HUES64 (cell line): ENCODE measurements at regions not wholly inside any gene's neighbourhood (a gene's known extent, or its start where the extent isn't known, plus 50 kb on each side); places are given as distances from the start of the nearest gene placed in this dataset.

Experiments
- H3K27ac ChIP-seq: 2 replicates; pipeline ENCODE4 v1.7.0; 2013; ENCODE audit warnings: low read depth, low read length, inconsistent platforms
- H3K27me3 ChIP-seq: 2 replicates; pipeline ENCODE4 v1.6.1; 2013; ENCODE audit warnings: mild to moderate bottlenecking, low read length; ENCODE audit not compliant: insufficient read depth
- H3K36me3 ChIP-seq: 2 replicates; pipeline ENCODE4 v1.6.1; 2013; ENCODE audit warnings: mild to moderate bottlenecking, low read length; ENCODE audit not compliant: insufficient read depth
- H3K4me1 ChIP-seq: 2 replicates; pipeline ENCODE4 v1.6.1; 2013; ENCODE audit warnings: mild to moderate bottlenecking, low read length, moderate library complexity; ENCODE audit not compliant: insufficient read depth
- H3K4me3 ChIP-seq: 2 replicates; pipeline ENCODE4 v1.5.1; 2013; ENCODE audit warnings: mild to moderate bottlenecking, low read length, moderate library complexity
- H3K9ac ChIP-seq: 2 replicates; pipeline ENCODE4 v1.6.1; 2013; ENCODE audit warnings: mild to moderate bottlenecking, low read depth, low read length
- H3K9me3 ChIP-seq: 2 replicates; pipeline ENCODE4 v1.6.1; 2013; ENCODE audit warnings: low read depth, low read length; ENCODE audit not compliant: insufficient read depth
- WGBS: fragments of 150-250, 120-280 bp; methylation state at CpG from one replicate; pipeline ENCODE4 v1.1.7; 2013; ENCODE audit warnings: missing lambda C conversion rate; 5-methylcytosine and 5-hydroxymethylcytosine counted together

DNA sequence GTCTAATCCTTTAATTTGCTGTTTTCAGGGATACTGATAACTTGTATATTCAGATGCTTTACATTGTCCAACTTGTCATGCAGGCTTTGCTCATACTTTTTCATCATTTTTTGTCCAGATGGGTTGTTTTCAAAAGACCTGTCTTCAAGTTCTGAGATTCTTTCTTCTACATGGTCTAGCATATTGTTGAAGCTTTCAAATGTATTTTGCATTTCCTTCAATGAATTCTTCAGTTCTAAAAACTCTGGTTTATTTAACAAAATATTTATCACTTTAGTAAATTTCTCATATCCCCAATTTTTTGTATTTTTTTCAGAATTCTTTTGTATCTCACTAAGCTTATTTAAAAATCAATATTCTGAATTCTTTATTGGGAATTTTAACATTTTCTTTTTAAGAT lies 388.3 kb upstream of the IL12A start:
- Histone ChIP-seq H3K9ac (no peak overlapping the region), H3K27ac (no peak overlapping the region), H3K36me3 (no peaks in the 10 kb centered on the region), H3K9me3 (peaks cover 4% of the 10 kb centered on the region; the same call in 1 of the 2 replicates), H3K27me3 (no peaks in the 10 kb centered on the region), H3K4me1 (no peaks in the 10 kb centered on the region), H3K4me3 (no peak overlapping the region)

DNA sequence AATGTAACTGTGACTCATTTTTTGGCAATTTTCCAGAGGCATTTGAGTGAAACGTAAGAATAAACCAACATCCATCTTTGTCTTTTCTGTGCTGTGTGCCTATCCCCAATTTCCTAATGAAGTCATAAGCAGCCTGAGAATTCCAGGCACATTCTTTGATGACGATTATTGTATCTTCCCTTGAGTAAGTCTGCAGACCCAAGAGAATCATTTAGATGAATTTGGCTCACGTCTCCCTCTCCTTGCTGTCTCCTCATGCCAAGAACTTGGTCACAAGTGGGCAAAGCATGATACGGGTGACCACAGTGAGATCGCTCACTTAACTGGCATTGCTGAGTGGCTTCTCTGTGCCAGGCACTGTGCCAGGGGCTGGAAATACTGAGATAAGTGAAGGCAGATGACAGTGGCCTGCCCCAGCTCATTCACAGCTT lies 384.5 kb upstream of the IL12A start:
- Histone ChIP-seq H3K4me1 (no peaks in the 10 kb centered on the region), H3K27me3 (no peaks in the 10 kb centered on the region), H3K9me3 (peaks cover 4% of the 10 kb centered on the region; the same call in 1 of the 2 replicates), H3K4me3 (no peak overlapping the region), H3K9ac (no peak overlapping the region), H3K36me3 (no peaks in the 10 kb centered on the region), H3K27ac (no peak overlapping the region)
- 93% methylated on average over 5 of the region's 5 CpGs for WGBS

DNA sequence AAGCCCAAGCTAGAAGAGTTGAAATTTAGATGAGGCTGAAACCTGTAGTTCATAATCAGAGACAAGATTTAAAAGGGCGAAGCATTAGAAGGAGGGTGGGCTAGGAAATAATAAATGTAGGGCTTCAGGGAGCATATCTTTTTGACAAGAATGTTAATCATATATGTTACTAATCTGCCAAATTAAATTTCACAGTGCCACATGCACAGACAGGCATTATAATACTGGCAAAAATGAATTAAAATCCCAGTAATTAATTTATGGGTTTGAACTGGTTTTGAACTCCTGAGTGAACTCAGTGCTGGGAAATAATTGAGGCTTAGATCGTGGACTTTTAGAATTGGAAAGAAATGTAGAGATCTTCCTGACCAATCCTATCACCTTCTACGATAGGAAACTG lies 383.5 kb upstream of the IL12A start:
- H3K4me3 ChIP-seq = no peak overlapping the region
- H3K4me1 ChIP-seq = no peaks in the 10 kb centered on the region
- H3K36me3 ChIP-seq = no peaks in the 10 kb centered on the region
- H3K9ac ChIP-seq = no peak overlapping the region
- no peak overlapping the region for H3K27ac ChIP-seq
- no peaks in the 10 kb centered on the region for H3K27me3 ChIP-seq
- 87% methylated on average over 3 of the region's 3 CpGs for WGBS
- H3K9me3 ChIP-seq = peaks cover 3% of the 10 kb centered on the region; the same call in 1 of the 2 replicates

DNA sequence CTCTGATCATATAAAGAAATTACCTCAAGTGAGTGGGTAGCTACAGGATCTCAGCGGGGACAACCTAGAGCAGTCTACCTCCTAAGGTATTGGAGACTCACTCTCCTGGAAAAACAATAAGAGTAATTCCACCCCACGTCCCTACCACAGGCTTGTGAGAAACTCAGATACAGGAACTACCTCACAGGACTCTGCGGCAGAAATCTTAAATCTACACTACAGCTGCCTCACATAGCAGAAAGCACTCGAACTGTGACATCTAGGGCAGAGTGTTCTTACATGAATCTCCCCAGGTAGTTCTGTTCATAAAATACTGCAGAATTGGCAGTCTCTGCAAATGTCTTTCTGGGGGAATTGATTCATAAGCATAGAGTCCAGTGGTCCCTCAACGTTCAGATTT lies 382.9 kb upstream of the IL12A start:
- H3K4me1 ChIP-seq = no peaks in the 10 kb centered on the region
- no peak overlapping the region for H3K9ac ChIP-seq
- 89% methylated on average over 5 of the region's 5 CpGs for WGBS
- H3K27ac ChIP-seq = no peak overlapping the region
- H3K36me3 ChIP-seq = no peaks in the 10 kb centered on the region
- H3K4me3 ChIP-seq = no peak overlapping the region
- no peaks in the 10 kb centered on the region for H3K27me3 ChIP-seq
- H3K9me3 ChIP-seq = no peaks in the 10 kb centered on the region

DNA sequence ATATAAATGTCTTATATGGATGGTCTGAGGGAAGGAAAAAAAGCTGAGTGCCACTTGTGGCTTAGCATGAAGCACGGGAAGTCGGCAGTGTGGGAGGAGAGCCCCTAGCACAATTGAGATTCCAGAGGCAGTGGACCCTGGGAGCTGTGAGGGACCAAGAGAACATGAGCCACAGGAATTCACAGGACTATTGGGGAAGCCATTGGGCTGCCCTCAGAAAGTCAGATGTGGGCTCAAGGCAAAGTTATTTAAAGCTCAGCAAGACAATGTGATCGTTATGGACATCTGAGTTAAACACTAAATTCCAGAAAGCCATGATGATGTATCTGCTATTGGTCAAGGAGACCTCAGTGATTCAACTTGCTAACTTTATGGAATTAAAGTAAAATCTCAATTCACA lies 380.8 kb upstream of the IL12A start:
- no peaks in the 10 kb centered on the region for H3K4me1 ChIP-seq
- no peaks in the 10 kb centered on the region for H3K27me3 ChIP-seq
- no peaks in the 10 kb centered on the region for H3K36me3 ChIP-seq
- WGBS = 90% methylated on average over 3 of the region's 3 CpGs
- no peaks in the 10 kb centered on the region for H3K9me3 ChIP-seq
- no peak overlapping the region for H3K27ac ChIP-seq
- H3K4me3 ChIP-seq = no peak overlapping the region
- H3K9ac ChIP-seq = no peak overlapping the region

DNA sequence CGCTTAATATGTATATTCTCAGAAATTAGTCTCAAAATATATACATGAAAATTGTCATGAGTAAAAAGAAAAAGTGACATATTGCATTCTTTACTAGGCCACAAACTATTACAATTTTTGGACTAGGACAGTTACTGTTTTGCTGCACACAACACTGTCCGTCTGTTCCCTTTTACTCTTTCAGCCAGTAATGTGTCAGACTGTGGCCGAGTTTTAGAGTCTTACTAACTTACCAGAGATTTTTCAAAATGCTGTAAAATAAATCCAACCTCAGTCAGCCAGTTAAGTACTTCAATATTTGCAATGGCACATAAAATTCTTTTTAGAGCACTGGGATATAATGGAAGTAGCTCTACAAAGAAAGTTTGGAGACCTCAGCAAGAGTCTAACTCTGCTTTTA lies 380.3 kb upstream of the IL12A start:
- 96% methylated on average over 2 of the region's 3 CpGs for WGBS
- Histone ChIP-seq H3K27me3 (no peaks in the 10 kb centered on the region), H3K27ac (no peak overlapping the region), H3K9ac (no peak overlapping the region), H3K4me3 (no peak overlapping the region), H3K4me1 (no peaks in the 10 kb centered on the region), H3K9me3 (no peaks in the 10 kb centered on the region), H3K36me3 (no peaks in the 10 kb centered on the region)

DNA sequence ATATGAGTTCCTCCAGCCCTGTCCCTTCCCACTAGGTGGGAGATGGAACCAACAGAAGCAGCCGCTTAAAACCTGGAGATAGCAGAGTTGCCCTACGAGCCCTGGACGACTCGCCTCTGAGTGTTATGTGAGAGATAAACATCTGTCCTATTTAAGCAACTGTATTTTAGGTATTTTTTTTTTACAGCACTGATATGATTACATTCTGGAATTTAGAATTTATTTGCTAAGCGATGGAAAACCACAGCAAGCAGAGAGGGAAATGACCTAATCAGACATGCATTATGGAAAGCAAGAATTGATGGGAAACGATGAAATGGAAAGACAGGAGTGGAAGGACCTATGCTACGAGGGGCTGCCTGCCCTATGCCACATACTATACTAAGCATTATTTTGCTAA lies 379.0 kb upstream of the IL12A start:
- Histone ChIP-seq H3K4me1 (no peaks in the 10 kb centered on the region), H3K36me3 (no peaks in the 10 kb centered on the region), H3K4me3 (no peak overlapping the region), H3K27me3 (no peaks in the 10 kb centered on the region), H3K9ac (no peak overlapping the region), H3K27ac (no peak overlapping the region), H3K9me3 (no peaks in the 10 kb centered on the region)
- 94% methylated on average over 7 of the region's 7 CpGs for WGBS

DNA sequence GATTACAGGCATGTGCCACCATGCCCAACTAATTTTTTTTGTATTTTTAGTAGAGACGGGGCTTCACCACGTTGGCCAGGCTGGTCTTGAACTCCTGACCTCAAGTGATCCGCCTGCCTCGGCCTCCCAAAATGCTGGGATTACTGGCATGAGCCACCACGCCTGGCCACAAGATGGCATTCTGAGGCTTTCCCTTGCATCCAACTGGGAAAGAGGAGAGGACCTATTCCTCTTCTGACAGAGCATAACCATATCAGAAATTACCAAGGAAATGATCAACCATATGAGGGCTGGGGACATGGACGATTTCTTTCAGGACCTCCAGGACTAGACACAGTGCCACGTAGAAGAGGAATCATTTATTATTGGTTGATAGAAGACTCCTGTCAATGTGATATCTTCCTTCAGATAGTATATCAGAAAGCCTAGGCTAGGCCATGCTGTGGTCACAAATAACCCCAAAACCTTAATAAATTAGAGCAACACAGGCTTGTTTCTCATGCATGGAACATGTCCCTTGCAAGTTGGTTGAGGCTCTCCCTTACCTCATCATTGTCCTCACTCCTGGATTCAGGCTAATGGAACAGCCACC lies 372.3 kb upstream of the IL12A start:
- H3K27ac ChIP-seq = no peak overlapping the region
- no peaks in the 10 kb centered on the region for H3K9me3 ChIP-seq
- no peaks in the 10 kb centered on the region for H3K27me3 ChIP-seq
- H3K9ac ChIP-seq = no peak overlapping the region
- H3K4me1 ChIP-seq = peaks cover 19% of the 10 kb centered on the region; the same call in 1 of the 2 replicates
- no peak overlapping the region for H3K4me3 ChIP-seq
- WGBS = 71% methylated on average over 7 of the region's 7 CpGs
- no peaks in the 10 kb centered on the region for H3K36me3 ChIP-seq

DNA sequence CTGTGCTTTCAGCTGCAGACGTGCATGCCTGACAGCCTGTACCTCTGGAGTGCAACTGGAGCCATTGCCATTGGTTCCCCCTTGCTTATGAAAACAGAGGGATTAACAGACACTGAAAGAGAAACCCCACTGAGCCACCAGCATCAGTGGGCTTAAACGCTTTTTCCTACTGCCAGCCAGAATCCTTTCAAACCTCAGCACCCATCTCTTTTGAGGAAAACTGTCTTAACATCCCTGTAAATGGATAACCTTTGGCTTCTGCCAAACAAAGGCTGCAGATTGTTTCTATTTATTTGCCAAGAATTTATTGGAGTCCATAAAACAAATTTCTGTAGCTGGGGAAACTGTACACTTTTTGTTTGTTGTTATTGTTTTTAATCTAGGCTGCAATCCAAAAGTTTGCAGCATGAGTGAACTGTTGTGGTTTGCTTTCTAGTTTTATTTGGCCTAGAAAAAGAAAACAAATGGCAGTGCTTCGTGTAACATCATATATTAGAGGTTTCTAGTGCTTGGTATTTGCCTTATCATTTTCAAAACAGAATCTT lies 369.2 kb upstream of the IL12A start:
- Histone ChIP-seq H3K36me3 (no peaks in the 10 kb centered on the region), H3K4me1 (peaks cover 19% of the 10 kb centered on the region; the same call in 1 of the 2 replicates), H3K9ac (no peak overlapping the region), H3K27me3 (no peaks in the 10 kb centered on the region), H3K27ac (no peak overlapping the region), H3K4me3 (no peak overlapping the region), H3K9me3 (no peaks in the 10 kb centered on the region)
- 55% methylated on average over 3 of the region's 3 CpGs for WGBS

DNA sequence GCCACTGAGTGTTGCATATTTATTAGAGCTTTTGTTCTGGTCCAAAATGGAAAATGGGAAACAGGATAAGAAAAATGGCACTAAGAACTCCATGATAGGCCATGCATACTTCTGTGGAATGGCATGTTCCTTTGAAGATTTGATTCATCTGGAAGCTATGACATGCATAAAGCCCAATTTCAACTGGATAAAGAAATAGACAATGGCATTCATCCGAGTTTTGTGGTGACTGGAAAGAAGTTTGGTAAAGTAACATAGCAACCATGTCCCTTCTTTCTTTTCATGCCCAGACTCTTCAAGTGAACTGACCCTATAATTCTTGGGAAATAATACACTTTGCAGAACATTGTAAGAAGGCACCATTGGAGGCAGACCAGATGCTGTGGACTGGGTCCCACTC lies 368.4 kb upstream of the IL12A start:
- Histone ChIP-seq H3K9ac (no peak overlapping the region), H3K9me3 (no peaks in the 10 kb centered on the region), H3K4me3 (no peak overlapping the region), H3K27ac (no peak overlapping the region), H3K36me3 (no peaks in the 10 kb centered on the region), H3K4me1 (peaks cover 19% of the 10 kb centered on the region; the same call in 1 of the 2 replicates), H3K27me3 (no peaks in the 10 kb centered on the region)
- 100% methylated on average over 1 of the region's 1 CpG for WGBS

DNA sequence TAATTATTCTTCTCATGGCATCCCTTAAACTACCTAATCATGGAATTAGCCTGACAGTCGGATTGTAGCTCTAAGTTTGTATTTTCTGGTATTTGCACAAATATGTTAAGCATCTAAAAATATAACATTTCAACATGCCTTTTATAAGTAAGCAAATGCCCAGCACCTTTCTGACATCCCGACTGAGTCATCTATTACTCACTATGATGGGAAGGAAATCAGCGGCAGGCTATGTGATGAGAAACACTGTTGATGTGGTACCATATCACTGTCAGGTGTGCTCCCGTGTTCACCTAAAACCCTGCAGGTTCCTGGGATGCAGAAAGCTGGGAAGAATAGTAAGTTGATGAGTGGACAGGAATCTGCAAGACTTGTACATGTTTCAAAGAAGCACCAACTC lies 367.8 kb upstream of the IL12A start:
- Histone ChIP-seq H3K4me1 (peaks cover 19% of the 10 kb centered on the region; the same call in 1 of the 2 replicates), H3K9ac (no peak overlapping the region), H3K9me3 (no peaks in the 10 kb centered on the region), H3K27ac (no peak overlapping the region), H3K4me3 (no peak overlapping the region), H3K27me3 (no peaks in the 10 kb centered on the region), H3K36me3 (no peaks in the 10 kb centered on the region)
- 89% methylated on average over 3 of the region's 4 CpGs for WGBS

DNA sequence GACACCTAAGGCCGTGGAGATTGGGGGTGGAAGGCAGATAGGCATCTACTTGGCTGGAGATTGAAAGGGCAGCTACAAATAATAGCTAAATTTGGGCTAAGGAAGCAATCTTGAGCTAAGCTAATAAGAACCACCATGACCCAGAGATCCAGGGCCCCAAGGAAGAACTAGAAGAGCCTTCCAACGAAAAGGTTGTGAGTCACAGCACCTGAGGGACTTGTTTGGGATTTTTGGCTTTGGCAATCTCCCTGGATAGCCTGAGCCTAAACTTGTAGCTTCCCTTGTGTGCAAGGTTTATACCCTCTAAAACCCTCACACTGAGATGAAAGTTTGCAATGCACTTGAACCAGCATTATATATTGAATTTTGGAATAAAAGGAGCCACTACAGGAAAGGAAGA lies 364.0 kb upstream of the IL12A start:
- H3K36me3 ChIP-seq = no peaks in the 10 kb centered on the region
- H3K27ac ChIP-seq = no peak overlapping the region
- H3K4me1 ChIP-seq = peaks cover 6% of the 10 kb centered on the region; the same call in 1 of the 2 replicates
- no peak overlapping the region for H3K4me3 ChIP-seq
- no peaks in the 10 kb centered on the region for H3K27me3 ChIP-seq
- no peak overlapping the region for H3K9ac ChIP-seq
- WGBS = 88% methylated on average over 2 of the region's 2 CpGs
- H3K9me3 ChIP-seq = no peaks in the 10 kb centered on the region
